Heart left ventricle (tissue), 13 donors: ENCODE measurements at regions not wholly inside any gene's neighbourhood (a gene's known extent, or its start where the extent isn't known, plus 50 kb on each side); places are given as distances from the start of the nearest gene placed in this dataset.

Experiments used
- CTCF ChIP-seq, 12 donors: fragments of 200-600 bp; sonication (generic) in 4 of 12; IDR thresholded peaks; one replicate each; pipeline versions ENCODE4 v1.5.0 to v1.8.0; 2018 to 2022; ENCODE audit warnings: antibody characterized with exemption in 12 of 12, mild to moderate bottlenecking in 5 of 12
- POLR2A ChIP-seq, 2 donors: fragments of 450-650 bp; IDR thresholded peaks; one replicate each; pipeline ENCODE4 v1.6.1; 2017; ENCODE audit warnings: antibody characterized with exemption in 2 of 2, mild to moderate bottlenecking in 2 of 2, moderate library complexity in 2 of 2
- donor health status: ischemic (EF 13 %, LVEDD 7.1; RV severe dilation, severe dysfunction).
- donor health status: DM: no; HTN: yes; CAD: no.
- donor health status: DM: no; HTN: no; CAD: no.
- donor health status: ischemic (EF 25% LVEDD 6.9; RV normal size, moderate dysfunction).
- donor health status: ischemic (EF 25% LVEDD 5.7; RV mildly dilated, moderate dysfunction).
- donor health status: ischemic (EF 35%, LVEDD 5.7; RV mildly dilated, moderate dysfunction).
- donor health status: nonischemic (EF 11% LVEDD 7.7; RV severe dilation, severe dysfunction).
- donor health status: DM: yes; HTN: yes; CAD: no.
- donor health status: PGD.
- donor health status: ischemic (EF 29% LVEDD 5.4; RV normal size, mild dysfunction).
- donor health status: nonischemic (EF 23%, LVEDD 6.1; RV moderate dilation, normal function).

GRCh38 chr13:77838271-77838670 lies 80.4 kb downstream of the EDNRB start:
- no peak for TF ChIP-seq CTCF (IDR thresholded peaks at IDR 0.05)
- no peak for TF ChIP-seq POLR2A (IDR thresholded peaks at IDR 0.05)
